DMS 273 (cell line): ENCODE measurements at regions not wholly inside any gene's neighbourhood (a gene's known extent, or its start where the extent isn't known, plus 50 kb on each side); places are given as distances from the start of the nearest gene placed in this dataset.

Source experiments
- DNase-seq: peaks from one replicate; lab custom pipeline; 2025; ENCODE audit not compliant: unreplicated experiment; lab: John Stamatoyannopoulos, UW

DNA sequence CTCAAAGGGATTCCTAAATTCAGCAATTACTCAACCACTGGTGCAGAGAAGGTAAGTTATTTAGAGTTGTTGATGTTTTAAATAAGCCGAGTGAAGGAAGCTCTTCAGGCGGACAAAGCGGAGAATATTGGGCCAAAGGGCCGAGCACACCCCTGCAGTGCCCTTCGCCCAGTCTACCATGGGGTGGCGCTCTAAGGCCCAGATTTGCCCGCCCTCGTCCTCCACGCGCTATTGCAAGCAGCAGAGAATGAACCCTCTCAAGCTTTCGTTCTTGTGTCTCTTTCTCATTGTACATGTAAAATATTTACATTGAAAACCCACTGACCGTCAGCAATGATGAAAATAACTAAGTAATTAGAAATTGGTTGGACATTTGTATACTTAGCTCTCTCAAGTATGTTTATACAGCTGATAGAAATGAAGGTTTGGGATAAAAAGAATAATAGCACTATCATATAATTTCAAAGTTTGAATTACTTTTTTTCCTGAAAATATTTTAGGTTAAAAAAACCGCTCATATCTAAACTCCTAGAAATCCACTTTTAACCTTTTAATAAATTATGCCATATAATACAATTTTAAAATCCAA, 195.0 kb upstream of the CEP162 start:
- peak; percentile 60 for DNase-seq

DNA sequence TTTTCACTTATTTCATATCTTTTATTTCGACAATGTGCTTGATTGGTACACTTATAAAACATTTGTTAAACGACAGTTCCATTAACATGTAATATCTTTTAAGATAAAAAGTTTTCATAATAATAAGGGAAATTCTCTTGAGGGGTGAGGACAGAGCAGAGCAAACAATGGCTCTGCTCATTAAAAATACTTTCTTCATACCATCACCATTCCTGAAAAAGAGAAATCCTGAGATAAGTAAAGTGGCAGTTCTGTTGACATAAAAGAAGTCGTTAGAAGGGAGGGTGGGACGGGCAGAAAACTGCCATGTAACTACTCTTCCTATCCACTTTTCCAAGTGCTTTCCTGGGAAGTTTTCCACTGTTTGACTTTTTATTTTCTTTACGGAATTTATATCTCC, 193.6 kb upstream of the CEP162 start:
- no peak for DNase-seq

DNA sequence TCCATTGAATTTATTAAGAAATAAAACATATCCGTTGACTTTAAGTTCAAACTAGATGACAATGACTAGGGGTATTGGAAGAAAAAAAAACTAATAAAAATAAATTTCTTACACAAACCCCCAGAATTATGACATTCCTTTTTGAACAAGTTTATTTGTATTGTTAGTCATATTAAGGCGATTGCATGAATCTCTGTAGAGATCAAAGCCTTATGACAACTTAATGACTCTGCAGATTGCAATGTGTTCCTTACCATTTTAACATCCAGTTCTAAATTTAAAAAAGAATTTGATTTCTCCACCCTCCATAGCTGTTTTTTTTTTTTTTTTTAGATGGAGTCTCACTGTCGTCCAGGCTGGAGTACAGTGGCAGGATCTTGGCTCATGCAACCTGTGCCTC, 189.8 kb upstream of the CEP162 start:
- DNase-seq: no peak

DNA sequence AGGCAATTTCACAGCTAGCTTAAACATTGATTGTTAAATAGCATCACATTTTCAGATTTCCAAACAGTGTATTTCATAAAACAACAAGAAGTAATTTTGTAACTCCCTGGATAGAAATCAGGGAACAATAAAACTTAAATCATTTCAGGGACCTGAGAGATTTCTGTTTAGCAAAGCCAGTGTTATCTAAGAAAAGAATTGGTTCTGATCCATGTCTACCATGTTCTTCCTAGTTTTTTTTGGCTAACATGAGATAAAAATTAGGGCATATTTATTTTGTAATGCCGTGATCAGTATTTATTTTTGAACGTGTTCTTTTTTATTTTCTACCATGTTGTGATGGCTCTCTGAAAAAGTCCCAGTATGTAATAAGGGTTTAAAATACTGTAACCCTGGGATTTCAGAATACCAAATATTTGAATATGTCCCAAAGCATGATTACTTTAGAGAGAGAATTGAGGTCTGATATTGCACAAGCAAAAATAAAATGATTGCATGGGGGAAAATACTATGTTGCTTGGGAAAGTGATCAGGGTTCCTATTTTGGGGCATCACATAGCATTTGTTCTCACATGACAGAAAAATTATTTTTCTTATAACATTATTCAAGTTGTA, 188.7 kb upstream of the CEP162 start:
- DNase-seq: no peak

DNA sequence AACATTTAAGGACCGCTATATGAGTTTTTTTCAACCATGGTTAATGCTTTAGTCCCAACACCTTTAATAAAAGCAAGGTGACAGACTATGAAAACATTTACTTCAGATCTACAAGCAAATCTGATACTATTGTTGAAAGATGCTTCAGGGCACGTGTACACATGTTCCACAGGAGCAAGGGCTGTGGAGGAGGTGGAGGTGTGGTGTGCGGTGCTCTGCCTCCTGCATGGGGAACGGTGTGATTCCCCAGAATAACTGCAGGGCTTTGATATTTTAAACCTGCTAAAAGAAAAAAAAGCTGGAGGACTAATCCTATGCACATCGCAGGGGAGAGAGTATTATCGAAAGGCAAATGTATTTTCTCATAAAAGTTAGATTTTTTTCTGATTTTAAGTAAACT, 188.1 kb upstream of the CEP162 start:
- DNase-seq: no peak

DNA sequence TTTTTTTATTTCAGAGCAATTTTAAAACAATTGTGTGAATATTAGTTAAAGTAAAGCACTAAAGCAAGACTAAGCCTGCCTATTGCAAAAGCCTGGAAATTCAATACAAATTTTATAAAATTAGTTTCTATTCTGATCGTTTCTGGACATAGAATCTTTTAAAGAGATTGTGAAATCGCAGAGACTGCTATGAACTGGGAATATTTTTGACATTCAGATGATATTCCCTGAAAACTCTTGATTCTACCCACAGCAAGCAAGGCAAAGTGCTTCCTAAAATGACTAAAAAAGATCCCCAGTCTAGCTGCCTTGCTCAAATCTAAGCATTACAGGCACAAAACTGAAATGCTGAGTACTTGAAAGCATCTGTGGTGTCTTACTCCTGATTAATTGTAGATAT, 187.6 kb upstream of the CEP162 start:
- no peak for DNase-seq

DNA sequence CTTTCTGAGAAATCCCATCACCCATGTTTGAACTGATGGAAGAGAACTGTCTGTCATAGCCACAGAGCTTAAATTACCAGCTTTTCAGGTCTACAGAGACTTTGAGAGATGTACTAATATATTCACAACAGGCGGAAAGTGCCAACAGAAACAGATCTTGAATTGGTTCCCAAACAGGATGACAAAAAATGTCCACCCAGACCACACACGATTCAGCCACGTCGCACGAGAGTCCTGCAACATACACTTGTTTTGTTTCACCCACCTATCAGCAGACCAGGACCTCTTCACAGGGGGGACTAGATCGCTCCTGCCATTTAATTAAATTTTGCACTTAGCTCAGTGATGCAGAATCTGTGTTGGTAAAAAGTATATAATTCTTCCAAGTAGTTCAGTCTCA, 187.1 kb upstream of the CEP162 start:
- DNase-seq: no peak

DNA sequence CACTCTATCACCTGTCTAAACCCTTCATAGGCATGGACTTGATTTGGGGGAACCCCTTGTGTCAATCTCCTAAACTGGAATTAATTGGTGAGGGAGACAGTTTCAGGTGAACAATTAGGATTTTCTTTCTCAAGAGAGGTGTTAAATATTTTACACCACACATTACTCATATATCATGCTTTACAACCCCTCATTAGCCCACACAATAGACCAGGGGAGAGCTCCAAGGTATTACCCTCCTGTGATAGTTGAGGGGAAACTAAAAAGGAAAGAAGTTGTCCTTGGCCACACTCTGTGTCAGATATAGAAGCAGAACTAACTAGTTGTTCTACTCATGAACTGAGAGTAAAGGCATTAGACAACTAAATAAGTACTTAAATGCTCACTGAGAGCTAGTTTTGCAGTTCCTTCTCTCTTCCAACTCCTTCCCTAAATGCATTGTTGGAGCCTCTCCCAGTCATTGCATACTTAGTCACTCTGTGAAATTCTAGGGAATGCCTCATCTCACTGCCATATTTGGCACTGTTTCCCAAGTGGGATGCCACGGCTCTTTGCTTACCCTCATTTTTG, 183.7 kb upstream of the CEP162 start:
- no peak for DNase-seq

DNA sequence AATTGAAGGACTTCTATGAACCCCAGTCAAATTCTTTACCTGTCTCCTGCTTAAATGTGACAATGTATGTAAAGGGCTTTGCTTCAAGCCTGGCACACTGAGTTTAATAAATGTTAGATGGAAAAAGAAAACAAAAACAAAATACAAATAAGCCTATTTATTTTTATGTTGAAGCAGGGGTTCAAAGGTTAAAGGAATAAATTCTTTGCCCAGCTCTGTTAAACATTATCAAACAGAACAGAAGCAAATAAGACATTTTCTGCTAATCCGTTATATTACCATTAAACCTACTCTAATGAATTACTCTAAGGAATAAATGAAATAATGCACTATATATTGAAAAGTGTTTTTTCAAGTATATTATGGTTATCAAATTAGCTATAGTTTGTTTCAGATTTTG, 182.5 kb upstream of the CEP162 start:
- no peak for DNase-seq

DNA sequence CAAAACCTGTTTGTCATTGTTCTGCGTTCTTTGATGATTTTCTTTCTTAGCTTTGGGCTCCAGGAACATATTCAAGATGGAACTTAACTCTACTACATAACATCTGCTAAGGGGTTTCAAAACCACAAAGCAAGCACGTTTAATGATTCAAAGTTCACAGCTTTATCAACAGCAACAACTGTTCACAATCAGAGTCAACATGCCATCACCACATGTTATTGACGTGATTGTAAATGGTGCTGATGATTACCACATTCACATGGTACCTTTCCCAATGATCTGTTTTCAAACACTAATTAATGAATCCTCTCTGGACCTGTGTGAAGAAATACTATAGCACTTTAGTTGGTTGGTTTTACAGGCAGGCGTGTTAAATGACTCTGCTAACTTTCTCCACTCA, 180.6 kb upstream of the CEP162 start:
- DNase-seq: no peak

DNA sequence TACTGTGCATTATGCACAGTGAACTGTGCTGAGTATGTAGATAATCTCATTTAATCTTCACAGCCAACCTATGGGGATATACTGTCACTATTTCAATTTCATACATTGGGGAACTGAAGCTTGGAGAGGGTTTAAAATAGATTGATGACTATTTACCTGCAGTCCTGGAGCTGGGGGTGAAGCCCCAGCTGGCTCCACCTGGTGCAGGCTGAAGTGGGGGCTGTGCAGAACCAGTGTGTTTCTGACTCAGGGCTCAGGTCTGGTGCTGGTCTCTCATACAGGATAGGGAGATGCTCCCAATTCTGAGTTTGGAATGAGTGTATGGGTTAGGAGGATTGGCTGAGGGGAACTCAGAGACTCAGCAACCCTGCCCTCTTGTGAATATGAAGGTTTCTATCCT, 176.1 kb upstream of the CEP162 start:
- DNase-seq: no peak

DNA sequence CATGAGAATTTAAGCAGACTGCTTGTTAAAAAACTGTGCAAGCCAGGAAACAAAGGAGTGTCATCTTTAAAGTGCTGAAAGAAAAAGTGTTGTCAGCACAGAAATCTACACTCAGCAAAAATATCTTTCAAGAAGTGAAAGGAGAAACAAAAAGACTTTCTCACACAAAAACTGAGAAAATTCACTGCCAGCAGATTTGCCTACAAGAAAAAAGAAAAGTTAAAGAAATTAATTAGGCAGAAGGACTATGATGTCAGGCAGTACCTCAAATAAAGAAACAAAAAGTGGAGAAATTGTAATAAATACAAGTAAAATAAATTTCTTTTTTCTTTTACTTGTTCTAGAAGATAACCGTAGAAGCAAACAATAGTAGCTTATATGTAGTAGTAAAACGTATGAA, 171.6 kb upstream of the CEP162 start:
- DNase-seq: no peak

DNA sequence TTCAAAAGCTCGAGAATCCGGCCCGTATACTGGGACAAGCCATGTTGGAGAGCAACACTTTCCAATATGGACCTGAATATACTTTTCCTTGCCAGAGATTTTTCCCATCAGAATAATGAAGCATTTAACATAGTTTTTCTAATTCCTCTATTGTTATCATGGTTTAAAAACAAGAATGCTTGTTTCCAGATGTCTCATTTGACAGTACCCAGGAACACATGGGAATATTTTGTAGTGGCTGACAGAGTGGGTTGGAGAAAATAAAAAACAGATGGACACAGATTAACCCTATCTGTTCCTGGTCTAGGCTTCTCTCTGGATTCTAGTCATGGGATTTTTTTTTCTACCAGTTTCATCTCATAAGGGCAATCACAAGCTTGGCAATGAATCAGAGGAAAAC, 164.8 kb upstream of the CEP162 start:
- DNase-seq: no peak

DNA sequence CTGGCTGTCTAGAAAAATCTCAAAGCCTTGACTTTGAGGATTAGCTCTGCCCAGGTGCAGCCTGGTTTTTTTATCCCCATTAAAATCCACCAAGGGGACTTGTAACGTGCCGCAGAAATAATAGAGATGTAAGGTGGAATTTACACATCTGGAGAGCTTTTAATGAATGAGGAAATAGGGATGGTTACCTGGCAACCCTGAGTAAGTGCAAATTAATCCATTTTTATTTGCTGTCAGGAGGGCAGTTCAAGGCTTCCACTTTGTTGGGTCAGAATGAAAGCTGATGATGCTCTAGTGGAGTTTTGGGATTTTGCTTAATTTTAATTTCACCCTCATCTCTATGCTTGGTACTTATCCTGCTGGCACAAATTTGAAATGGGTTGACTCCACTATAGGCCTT, 163.4 kb upstream of the CEP162 start:
- no peak for DNase-seq

DNA sequence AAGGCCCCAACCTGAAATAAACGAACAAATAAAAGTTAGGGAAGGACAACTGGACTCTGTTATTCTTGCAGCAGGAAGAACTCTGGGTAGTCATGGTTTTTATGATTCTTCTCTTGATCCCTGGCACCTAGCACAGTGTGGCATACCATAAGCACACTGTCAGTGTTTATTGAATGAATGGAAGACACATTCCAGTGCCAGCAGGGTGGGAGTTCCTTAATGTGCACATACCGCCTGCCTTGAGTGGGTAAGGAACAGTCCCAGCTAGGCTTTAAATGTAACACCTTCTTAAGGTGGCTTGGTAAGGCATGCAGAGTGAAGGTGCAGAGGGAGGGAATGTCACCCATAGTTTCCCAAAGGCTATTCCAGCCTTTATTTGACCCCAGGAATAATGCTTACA, 162.9 kb upstream of the CEP162 start:
- no peak for DNase-seq

DNA sequence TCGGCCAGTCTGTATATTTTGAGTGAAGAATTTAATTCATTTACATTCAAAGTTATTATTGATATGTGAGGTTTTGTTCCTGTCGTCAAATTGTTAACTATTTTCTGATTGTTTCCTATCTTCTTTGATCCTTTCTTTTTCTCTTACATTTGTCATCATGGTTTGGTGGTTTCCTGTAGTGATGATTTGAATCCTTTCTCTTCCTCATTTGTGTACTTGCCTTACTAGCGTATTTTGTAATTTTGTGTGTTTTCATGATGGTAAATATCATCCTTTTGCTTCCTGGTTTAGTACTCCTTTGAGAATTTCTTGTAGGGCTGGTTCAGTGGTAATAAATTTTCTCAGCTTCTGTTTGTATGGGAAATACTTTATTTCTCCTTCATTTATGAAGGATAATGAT, 151.7 kb upstream of the CEP162 start:
- DNase-seq: no peak

DNA sequence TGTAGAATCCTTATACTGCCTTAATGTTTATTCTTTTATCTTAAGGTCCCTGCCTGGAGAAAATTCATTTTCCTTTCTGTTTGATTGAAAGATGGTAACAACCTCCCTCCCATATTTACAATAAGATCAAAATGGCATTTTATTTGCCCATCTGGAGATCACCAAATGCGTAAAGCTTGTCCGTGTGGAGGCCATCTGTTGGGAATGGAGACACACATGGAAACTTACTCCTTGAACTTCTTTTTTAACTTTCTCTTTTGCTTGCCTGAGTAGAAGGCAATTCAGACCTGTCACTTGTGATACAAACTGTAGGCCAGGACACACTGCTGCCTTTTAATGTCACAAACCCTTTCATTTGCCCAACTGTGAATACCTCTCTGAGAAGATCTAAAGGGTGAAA, 144.8 kb upstream of the CEP162 start:
- DNase-seq: no peak

DNA sequence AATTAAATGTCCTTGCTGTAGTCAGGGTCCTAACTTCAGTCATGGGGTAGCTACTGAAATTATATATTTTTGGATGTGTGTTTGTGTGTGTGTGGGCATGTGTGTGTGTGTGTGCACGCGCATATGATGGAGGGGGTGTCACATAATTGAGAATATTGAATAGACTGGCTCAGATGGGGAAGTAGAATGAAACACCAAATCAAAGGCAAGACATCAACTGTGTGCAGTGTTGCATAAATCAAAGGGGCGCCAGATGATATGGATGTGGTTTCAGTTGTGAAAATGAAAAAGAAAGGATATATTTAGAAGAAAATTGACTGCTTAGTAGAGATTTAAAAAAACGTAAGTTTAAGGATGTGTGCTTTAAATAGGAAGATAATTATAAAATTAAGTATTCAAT, 144.2 kb upstream of the CEP162 start:
- no peak for DNase-seq

DNA sequence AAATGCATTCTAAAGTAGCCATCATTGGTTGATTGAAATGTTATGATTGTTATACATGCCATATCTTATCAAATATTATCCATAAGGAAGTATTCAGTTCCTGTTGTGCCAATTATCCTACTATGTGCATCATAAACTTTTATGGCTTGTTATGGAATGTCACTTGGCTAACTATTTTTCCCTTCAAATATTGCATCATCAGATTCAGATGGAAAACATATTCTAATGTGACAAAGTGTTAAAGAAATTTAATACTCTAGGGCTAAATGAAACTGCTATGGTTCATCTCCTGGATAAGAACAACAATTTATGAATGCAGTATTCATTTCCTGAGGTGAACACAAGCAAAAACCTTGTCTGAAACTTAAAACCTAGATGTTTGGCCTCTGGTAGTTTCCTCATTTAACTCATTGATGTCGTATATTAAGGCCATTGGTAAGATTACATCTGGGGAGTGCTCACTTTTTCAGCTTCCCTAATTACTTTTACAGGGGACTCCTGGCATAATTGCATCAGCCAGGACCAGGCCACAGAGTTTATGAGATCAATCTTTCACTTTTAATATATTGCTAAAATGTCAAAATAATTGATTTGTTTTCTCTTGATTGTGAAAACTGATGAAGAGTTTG, 134.9 kb upstream of the CEP162 start:
- DNase-seq: no peak

DNA sequence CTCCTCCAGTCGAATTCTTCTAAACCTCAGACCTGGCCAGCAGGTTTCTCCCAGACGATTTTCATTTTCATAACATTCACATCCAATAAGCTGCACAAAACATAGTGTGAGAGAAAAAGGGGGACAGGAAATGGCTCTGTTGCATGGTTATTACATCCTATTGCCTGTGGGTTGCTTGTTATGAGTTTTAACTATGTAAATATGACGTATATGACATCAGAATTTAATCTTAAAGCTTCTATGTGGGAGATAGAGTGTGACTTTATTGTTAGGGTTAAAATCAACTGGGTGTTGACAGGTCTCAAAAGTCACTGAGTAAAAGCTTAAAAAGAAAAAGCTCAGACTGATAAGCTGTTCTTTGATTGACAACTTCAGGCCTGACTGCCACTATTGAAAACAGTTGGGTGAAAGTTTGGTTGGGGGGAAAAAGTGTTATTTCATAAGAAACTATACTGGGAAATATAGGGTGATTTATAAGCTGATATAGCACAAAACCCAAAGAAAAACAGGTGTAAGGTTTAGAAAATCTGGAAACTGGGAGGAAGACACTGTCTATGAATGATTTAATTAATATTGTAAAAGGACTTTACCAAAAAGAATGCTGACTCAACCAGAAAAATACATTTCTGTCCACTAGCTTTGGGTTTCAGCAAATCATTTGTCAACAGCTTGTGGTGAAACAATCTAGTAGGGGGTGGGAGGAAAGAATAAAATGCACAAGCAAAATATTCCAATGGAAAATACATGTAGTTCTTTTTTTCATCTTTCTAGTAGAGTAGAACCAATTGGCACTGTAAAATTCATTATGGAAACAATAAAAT, 134.1 kb upstream of the CEP162 start:
- DNase-seq: no peak

DNA sequence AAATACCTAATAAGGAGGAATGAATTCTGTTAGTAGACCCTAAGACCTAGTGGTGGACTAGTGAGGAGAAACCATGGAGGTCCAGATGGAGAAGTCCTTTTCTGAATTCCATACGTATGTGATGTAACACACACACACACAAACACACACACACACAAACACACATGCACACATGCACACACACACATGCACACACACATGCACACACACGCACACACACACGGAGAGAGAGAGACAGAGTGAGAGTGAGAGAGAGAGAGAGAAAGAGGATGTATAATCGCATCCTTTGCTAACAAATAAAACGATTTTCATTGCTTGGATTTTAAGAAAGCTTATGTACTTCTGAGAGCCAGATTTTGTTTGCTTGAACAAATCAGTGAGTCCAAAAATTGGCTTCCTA, 132.6 kb upstream of the CEP162 start:
- no peak for DNase-seq

DNA sequence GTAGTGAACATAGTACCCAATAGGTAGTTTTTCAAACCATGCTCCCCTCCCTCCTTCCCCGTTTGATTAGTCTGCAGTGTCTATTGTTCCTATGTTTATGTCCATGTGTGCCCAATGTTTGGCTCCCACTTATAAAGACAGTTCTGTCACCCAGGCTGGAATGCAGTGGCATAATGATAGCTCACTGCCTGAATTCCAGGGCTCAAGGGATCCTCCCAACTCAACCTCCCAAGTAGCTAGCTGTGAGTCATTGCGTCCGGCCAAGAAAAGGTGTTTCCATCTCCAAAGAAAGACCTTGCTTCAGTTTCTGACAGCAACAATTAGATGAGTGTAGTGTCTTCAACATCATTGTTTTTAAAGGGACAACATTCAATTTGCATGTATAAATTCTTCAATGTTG, 131.1 kb upstream of the CEP162 start:
- no peak for DNase-seq
